ENCODE measurements at regions not wholly inside any gene's neighbourhood (a gene's known extent, or its start where the extent isn't known, plus 50 kb on each side); places are given as distances from the start of the nearest gene placed in this dataset.

GRCh38 chr7:52273685-52274610, 761.5 kb upstream of the POM121L12 start:
- Histone ChIP-seq H3K27ac (no peak overlapping the region), H3K9me3 (ENCODE audit: severe bottlenecking) (no peaks in the 10 kb centered on the region), H3K27me3 (ENCODE audit: insufficient read depth, low read depth, severe bottlenecking) (no peaks in the 10 kb centered on the region), H3K36me3 (no peaks in the 10 kb centered on the region), H3K4me3 (ENCODE audit: low read depth, low read length) (no peak overlapping the region)
- no peak for DNase-seq
- TF ChIP-seq, protein P1, sequence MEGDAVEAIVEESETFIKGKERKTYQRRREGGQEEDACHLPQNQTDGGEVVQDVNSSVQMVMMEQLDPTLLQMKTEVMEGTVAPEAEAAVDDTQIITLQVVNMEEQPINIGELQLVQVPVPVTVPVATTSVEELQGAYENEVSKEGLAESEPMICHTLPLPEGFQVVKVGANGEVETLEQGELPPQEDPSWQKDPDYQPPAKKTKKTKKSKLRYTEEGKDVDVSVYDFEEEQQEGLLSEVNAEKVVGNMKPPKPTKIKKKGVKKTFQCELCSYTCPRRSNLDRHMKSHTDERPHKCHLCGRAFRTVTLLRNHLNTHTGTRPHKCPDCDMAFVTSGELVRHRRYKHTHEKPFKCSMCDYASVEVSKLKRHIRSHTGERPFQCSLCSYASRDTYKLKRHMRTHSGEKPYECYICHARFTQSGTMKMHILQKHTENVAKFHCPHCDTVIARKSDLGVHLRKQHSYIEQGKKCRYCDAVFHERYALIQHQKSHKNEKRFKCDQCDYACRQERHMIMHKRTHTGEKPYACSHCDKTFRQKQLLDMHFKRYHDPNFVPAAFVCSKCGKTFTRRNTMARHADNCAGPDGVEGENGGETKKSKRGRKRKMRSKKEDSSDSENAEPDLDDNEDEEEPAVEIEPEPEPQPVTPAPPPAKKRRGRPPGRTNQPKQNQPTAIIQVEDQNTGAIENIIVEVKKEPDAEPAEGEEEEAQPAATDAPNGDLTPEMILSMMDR (IDR thresholded peaks at IDR 0.05; ENCODE audit: low read depth, low read length) = no peak

DNA sequence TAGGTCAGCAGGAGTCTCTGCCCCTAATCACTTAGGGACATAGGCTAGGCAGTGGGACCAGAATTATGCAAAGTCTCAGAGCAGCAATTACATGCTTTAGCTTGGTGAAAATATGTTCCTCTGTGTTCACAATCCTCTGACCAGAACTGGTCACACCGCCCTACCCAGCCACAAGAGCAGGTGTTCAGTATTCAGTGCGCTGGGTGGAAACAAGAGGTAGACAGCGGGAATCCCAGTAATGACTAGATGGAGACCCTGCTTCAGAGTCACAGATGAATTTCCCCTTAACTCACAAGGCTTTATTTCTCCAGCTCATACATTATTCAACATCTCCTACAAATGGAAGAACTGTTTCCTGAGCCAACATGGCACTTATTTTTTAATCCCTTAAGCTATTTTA, 763.7 kb upstream of the POM121L12 start:
- DNase-seq = no peak
- H3K27ac ChIP-seq = no peak overlapping the region

GRCh38 chr7:52270301-52270700, 765.1 kb upstream of the POM121L12 start:
- TF ChIP-seq, protein P1 (IDR thresholded peaks at IDR 0.05; ENCODE audit: low read depth, low read length) = no peak
- no peak overlapping the region for H3K4me3 ChIP-seq (ENCODE audit: low read depth, low read length)
- H3K27me3 ChIP-seq (ENCODE audit: insufficient read depth, low read depth, severe bottlenecking) = no peaks in the 10 kb centered on the region
- DNase-seq = no peak
- no peaks in the 10 kb centered on the region for H3K36me3 ChIP-seq
- H3K27ac ChIP-seq = no peak overlapping the region
- no peaks in the 10 kb centered on the region for H3K9me3 ChIP-seq (ENCODE audit: severe bottlenecking)

More for the DNA sequence above, 763.7 kb upstream of the POM121L12 start:
- no peaks in the 10 kb centered on the region for H3K9me3 ChIP-seq (ENCODE audit: severe bottlenecking)
- H3K4me3 ChIP-seq (ENCODE audit: low read depth, low read length) = no peak overlapping the region
- no peaks in the 10 kb centered on the region for H3K27me3 ChIP-seq (ENCODE audit: insufficient read depth, low read depth, severe bottlenecking)
- H3K36me3 ChIP-seq = no peaks in the 10 kb centered on the region
- TF ChIP-seq, protein P1 (IDR thresholded peaks at IDR 0.05; ENCODE audit: low read depth, low read length) = no peak

DNA sequence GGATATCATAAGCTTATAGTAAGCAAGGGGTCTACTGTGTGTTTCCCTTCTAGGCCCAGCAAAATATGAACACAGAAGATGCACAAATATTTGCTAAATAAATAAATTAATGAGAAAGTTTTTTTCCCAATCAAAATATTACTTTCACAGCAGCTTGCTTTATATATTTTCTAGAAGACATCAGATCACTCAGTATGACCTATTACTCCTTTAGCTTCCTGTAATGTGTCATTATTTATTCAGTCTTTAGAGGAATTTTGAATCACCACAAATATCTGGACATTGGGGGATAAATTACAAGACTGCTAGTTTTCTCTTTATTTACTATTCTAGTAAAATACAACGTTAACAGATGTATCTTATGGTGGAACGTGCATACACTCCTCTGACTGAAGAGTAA, 765.8 kb upstream of the POM121L12 start:
- no peak overlapping the region for H3K4me3 ChIP-seq (ENCODE audit: low read depth, low read length)
- H3K36me3 ChIP-seq = no peaks in the 10 kb centered on the region
- TF ChIP-seq, protein P1 (IDR thresholded peaks at IDR 0.05; ENCODE audit: low read depth, low read length) = no peak
- no peak for DNase-seq
- H3K9me3 ChIP-seq (ENCODE audit: severe bottlenecking) = no peaks in the 10 kb centered on the region
- H3K27ac ChIP-seq = no peak overlapping the region
- H3K27me3 ChIP-seq (ENCODE audit: insufficient read depth, low read depth, severe bottlenecking) = no peaks in the 10 kb centered on the region

- no peak overlapping the region for H3K27ac ChIP-seq
- H3K27me3 ChIP-seq (ENCODE audit: insufficient read depth, low read depth, severe bottlenecking) = no peaks in the 10 kb centered on the region
- DNase-seq = no peak
- H3K36me3 ChIP-seq = no peaks in the 10 kb centered on the region
- no peaks in the 10 kb centered on the region for H3K9me3 ChIP-seq (ENCODE audit: severe bottlenecking)
- no peak overlapping the region for H3K4me3 ChIP-seq (ENCODE audit: low read depth, low read length)
- TF ChIP-seq, protein P1 (IDR thresholded peaks at IDR 0.05; ENCODE audit: low read depth, low read length) = no peak
Measured at GRCh38 chr7:52261057-52261456, 774.4 kb upstream of the POM121L12 start.

Data from WERI-Rb-1 (cell line).